ENCODE measurements at regions not wholly inside any gene's neighbourhood (a gene's known extent, or its start where the extent isn't known, plus 50 kb on each side); places are given as distances from the start of the nearest gene placed in this dataset.

DNA sequence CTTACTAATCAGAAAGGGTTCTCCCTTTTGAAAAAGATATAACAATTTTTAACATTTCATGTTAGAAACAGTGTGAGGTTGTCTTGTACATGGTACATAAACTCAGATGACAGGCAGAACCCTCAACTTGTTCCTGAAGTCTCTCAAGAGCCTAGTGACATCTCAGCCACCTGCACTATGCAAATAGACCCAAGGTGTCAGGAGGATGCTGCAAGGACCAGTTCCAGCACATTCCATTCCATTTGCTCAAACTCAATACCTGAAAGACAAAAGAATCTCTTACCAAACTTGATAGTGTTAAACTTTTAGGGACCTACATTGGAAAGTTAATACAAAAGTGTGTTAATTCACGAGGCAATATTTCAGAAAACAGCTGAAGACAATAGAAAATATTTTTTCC lies 544.6 kb downstream of the CETN3 start:
- TF ChIP-seq, protein P1, sequence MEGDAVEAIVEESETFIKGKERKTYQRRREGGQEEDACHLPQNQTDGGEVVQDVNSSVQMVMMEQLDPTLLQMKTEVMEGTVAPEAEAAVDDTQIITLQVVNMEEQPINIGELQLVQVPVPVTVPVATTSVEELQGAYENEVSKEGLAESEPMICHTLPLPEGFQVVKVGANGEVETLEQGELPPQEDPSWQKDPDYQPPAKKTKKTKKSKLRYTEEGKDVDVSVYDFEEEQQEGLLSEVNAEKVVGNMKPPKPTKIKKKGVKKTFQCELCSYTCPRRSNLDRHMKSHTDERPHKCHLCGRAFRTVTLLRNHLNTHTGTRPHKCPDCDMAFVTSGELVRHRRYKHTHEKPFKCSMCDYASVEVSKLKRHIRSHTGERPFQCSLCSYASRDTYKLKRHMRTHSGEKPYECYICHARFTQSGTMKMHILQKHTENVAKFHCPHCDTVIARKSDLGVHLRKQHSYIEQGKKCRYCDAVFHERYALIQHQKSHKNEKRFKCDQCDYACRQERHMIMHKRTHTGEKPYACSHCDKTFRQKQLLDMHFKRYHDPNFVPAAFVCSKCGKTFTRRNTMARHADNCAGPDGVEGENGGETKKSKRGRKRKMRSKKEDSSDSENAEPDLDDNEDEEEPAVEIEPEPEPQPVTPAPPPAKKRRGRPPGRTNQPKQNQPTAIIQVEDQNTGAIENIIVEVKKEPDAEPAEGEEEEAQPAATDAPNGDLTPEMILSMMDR (IDR thresholded peaks at IDR 0.05): no peak
- TF ChIP-seq POLR2A (IDR thresholded peaks at IDR 0.05): no peak
